Esophagus muscularis mucosa (tissue), 4 donors: ENCODE measurements at regions not wholly inside any gene's neighbourhood (a gene's known extent, or its start where the extent isn't known, plus 50 kb on each side); places are given as distances from the start of the nearest gene placed in this dataset.

Experiments
- DNase-seq: peaks from one replicate; pipeline ENCODE4 v3.0.0-alpha.2; 2017; ENCODE audit errors: extremely low spot score
- H3K27ac ChIP-seq, 4 donors: fragments of 200-600 bp; sonication (generic); replicated peaks in 1 of 4; 1 replicate in 3 of 4; 2 replicates in 1 of 4; pipeline ENCODE4 v1.5.1; 2016 to 2019; ENCODE audit warnings: mild to moderate bottlenecking in 1 of 4
- H3K27me3 ChIP-seq, 4 donors: fragments of 200-600 bp; sonication (generic); one replicate each; pipeline versions ENCODE4 v1.5.1 to v1.6.0; 2016 to 2019
- H3K36me3 ChIP-seq, 4 donors: fragments of 200-600 bp; sonication (generic); one replicate each; pipeline ENCODE4 v1.5.1; 2016 to 2019
- H3K4me1 ChIP-seq, 4 donors: fragments of 200-600 bp; sonication (generic); one replicate each; pipeline ENCODE4 v1.5.1; 2016 to 2019
- H3K4me3 ChIP-seq, 4 donors: fragments of 200-600 bp; sonication (generic); 1 replicate in 2 of 4; 2 replicates in 2 of 4; pipeline ENCODE4 v1.5.1; 2016 to 2019; ENCODE audit warnings: mild to moderate bottlenecking in 4 of 4, moderate library complexity in 1 of 4
- H3K9me3 ChIP-seq, 4 donors: fragments of 200-600 bp; sonication (generic); 1 replicate in 3 of 4; 2 replicates in 1 of 4; pipeline ENCODE4 v1.5.1; 2016 to 2019
- EP300 ChIP-seq: sonication (generic); formaldehyde crosslinking; IDR thresholded peaks from one replicate; pipeline ENCODE4 v1.6.1; 2017; ENCODE audit warnings: antibody characterized with exemption
- POLR2A ChIP-seq: fragments of 450-650 bp; IDR thresholded peaks from one replicate; pipeline ENCODE4 v1.6.1; 2017; ENCODE audit warnings: antibody characterized with exemption, moderate library complexity, mild to moderate bottlenecking, low read depth
- POLR2AphosphoS5 ChIP-seq, 2 donors: sonication (generic); formaldehyde crosslinking; IDR thresholded peaks; one replicate each; pipeline ENCODE4 v1.6.1; 2017; ENCODE audit warnings: antibody characterized with exemption in 2 of 2
- WGBS: methylation state at CpG from one replicate; pipeline ENCODE4 v1.1.5; 2018; 5-methylcytosine and 5-hydroxymethylcytosine counted together
- intact Hi-C: fragments of 100-400 bp; cut with DNase I; formaldehyde crosslinking; loops from one replicate; pipeline ENCODE4 v1.15.1; 2023
- TF ChIP-seq, protein P1 (sequence below), 3 experiments: fragments of 200-600 bp in 2 of 3; fragments of 450-650 bp in 1 of 3; sonication (generic) in 2 of 3; IDR thresholded peaks; one replicate each; pipeline ENCODE4 v1.5.1; 2017 to 2019; ENCODE audit warnings: antibody characterized with exemption in 3 of 3, mild to moderate bottlenecking in 2 of 3, moderate library complexity in 1 of 3

GRCh38 chr2:34204560-34204959, 605.5 kb upstream of the FAM98A start:
- no peak for DNase-seq
- TF ChIP-seq POLR2AphosphoS5 (IDR thresholded peaks at IDR 0.05): no peak
- TF ChIP-seq, protein P1, sequence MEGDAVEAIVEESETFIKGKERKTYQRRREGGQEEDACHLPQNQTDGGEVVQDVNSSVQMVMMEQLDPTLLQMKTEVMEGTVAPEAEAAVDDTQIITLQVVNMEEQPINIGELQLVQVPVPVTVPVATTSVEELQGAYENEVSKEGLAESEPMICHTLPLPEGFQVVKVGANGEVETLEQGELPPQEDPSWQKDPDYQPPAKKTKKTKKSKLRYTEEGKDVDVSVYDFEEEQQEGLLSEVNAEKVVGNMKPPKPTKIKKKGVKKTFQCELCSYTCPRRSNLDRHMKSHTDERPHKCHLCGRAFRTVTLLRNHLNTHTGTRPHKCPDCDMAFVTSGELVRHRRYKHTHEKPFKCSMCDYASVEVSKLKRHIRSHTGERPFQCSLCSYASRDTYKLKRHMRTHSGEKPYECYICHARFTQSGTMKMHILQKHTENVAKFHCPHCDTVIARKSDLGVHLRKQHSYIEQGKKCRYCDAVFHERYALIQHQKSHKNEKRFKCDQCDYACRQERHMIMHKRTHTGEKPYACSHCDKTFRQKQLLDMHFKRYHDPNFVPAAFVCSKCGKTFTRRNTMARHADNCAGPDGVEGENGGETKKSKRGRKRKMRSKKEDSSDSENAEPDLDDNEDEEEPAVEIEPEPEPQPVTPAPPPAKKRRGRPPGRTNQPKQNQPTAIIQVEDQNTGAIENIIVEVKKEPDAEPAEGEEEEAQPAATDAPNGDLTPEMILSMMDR (IDR thresholded peaks at IDR 0.05): no peak
- TF ChIP-seq POLR2A: no peak
- TF ChIP-seq EP300: no peak
- intact Hi-C loops: no loop called here
- Histone ChIP-seq H3K36me3 (no peaks in the 10 kb centered on the region), H3K4me1 (no peaks in the 10 kb centered on the region), H3K27me3 (no peaks in the 10 kb centered on the region), H3K27ac (no peak overlapping the region), H3K4me3 (no peak overlapping the region), H3K9me3 (peaks cover 0 to 9% (median 5%) of the 10 kb centered on the region in 4 donors)
- WGBS: 77% methylated on average over 1 of the region's 1 CpG

- intact Hi-C loops: no loop called here
- no peak overlapping the region for H3K4me3 ChIP-seq
- H3K9me3 ChIP-seq: no peaks in the 10 kb centered on the region
- H3K4me1 ChIP-seq: no peaks in the 10 kb centered on the region
- TF ChIP-seq, protein P1 (IDR thresholded peaks at IDR 0.05): no peak
- TF ChIP-seq EP300: no peak
- TF ChIP-seq POLR2AphosphoS5 (IDR thresholded peaks at IDR 0.05): no peak
- TF ChIP-seq POLR2A: no peak
- H3K27me3 ChIP-seq: no peaks in the 10 kb centered on the region
- 79% methylated on average over 1 of the region's 1 CpG for WGBS
- H3K27ac ChIP-seq: no peak overlapping the region
- H3K36me3 ChIP-seq: no peaks in the 10 kb centered on the region
- DNase-seq: no peak
These were observed 602.0 kb upstream of the FAM98A start for GRCh38 chr2:34201099-34201498.

DNA sequence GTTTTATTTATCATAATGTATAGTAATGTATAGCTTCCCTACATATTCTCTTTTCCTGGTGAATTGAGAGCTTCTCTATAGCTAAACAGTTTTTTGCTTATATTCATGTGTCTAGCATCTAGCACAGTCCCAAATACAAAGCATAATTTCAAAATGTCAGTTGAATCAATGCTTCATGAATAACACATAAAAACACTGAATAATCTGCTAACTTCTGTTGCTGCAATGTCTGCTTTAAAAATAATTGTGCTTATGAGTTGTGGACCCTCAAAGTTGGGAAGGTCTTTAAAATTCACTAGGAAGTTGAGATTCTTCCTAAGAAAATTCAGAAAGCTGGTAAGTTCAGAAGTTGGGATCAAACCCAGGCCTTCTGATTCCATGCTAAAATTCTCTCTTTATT, 600.9 kb upstream of the FAM98A start:
- intact Hi-C loops: no loop called here

DNA sequence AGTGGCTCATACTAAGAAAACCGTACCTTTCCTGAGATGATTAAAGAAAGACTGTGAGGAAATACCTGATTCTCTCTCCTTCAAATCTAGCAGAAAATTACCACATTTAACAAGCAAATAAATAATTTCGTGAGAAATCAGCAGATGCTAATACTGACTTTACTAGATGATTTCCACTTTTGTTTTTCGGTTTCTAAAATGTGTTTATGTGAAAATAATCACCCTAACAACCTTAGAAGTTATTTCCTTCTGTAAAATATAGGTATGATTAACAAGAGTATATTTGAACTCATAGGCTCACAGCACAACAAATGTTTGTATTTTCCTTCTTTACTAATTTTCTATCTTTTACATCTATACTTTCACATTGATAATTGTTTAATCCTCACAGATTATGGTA, 594.1 kb upstream of the FAM98A start:
- no peak for DNase-seq
- TF ChIP-seq EP300 (no peak), POLR2AphosphoS5 (IDR thresholded peaks at IDR 0.05) (no peak), POLR2A (no peak)
- TF ChIP-seq, protein P1 (IDR thresholded peaks at IDR 0.05): no peak
- H3K27ac ChIP-seq: no peak overlapping the region
- H3K36me3 ChIP-seq: no peaks in the 10 kb centered on the region
- 88% methylated on average over 3 of the region's 3 CpGs for WGBS
- no peaks in the 10 kb centered on the region for H3K9me3 ChIP-seq
- intact Hi-C loops: no loop called here
- H3K27me3 ChIP-seq: no peaks in the 10 kb centered on the region
- H3K4me1 ChIP-seq: peaks cover 0 to 5% (median 0%) of the 10 kb centered on the region in 4 donors
- no peak overlapping the region for H3K4me3 ChIP-seq

More for the DNA sequence above, 600.9 kb upstream of the FAM98A start:
- Histone ChIP-seq H3K27me3 (no peaks in the 10 kb centered on the region), H3K9me3 (no peaks in the 10 kb centered on the region), H3K4me1 (no peaks in the 10 kb centered on the region), H3K4me3 (no peak overlapping the region), H3K36me3 (no peaks in the 10 kb centered on the region), H3K27ac (no peak overlapping the region)
- TF ChIP-seq POLR2A (no peak), EP300 (no peak), POLR2AphosphoS5 (IDR thresholded peaks at IDR 0.05) (no peak)
- TF ChIP-seq, protein P1 (IDR thresholded peaks at IDR 0.05): no peak
- no peak for DNase-seq
